HuH-7 (cell line): ENCODE measurements at regions not wholly inside any gene's neighbourhood (a gene's known extent, or its start where the extent isn't known, plus 50 kb on each side); places are given as distances from the start of the nearest gene placed in this dataset.

ENCODE experiments used
- DNase-seq: peaks from one replicate; pipeline ENCODE4 v3.0.0; 2011; ENCODE audit warnings: low spot score

DNA sequence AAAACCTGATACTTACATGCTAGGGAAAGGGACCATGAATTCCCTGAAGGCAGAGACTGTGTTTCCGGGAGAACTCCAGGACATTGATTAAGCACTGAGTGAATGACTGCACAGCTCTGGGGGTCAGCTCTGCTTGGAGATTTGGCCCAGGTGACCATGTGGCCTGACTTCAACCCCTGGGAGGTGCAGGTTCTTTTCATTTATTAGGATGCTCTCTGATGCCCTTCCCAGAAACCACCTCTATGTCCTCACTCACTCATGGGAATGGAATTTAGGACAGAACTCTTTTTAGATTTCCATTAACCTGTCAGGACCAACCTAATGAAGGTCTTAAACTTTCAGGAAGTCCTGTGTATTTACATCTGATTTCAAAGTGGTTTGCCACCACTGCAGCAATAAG lies 393.3 kb upstream of the ARGLU1 start:
- DNase-seq = no peak

DNA sequence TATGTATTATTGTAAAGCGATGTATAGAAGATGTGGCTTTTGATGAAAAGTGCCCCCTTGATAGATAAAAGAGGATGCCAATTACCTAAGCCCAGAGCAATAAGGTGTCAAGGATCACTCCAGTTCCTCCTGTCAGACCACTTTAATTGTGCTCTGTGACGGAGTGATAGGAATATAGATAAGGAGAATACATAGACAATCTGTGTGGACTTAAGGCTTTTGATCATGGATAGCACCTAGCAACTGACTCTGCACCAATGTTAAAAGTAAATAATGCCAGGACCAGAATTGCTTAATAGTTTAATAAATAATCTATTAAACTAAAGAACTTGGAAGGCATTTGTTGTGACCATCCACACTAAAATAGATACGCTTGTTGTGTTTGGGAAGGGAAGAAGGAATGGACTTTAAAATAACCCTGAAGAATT lies 390.7 kb upstream of the ARGLU1 start:
- no peak for DNase-seq

GRCh38 chr13:106942563-106942962 lies 374.6 kb upstream of the ARGLU1 start:
- DNase-seq = no peak

- DNase-seq = no peak
Measured at GRCh38 chr13:106941779-106942178, 373.8 kb upstream of the ARGLU1 start.

GRCh38 chr13:106927421-106927820 lies 359.5 kb upstream of the ARGLU1 start:
- DNase-seq = no peak

GRCh38 chr13:106922384-106922783 lies 354.4 kb upstream of the ARGLU1 start:
- DNase-seq = no peak

GRCh38 chr13:106919638-106920037 lies 351.7 kb upstream of the ARGLU1 start:
- DNase-seq = no peak

DNA sequence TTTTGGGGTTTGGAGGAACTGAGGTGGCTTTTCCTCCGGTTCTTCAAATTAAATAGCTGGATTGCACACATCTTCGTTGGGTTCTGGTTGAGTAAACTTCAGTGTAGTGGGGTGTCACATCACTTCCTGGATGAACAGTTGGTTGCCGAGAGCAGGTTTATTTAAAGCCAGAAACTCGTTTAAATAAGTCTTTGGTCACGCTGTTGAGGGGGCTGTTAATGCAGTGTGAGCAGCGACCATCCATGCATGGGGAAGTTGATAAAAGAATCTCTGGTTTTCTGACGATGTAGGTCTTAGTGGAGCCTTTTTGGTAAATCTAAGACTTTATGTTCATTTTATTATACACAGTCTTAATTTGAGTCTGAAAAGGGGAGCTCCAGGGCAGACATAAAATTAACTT lies 351.2 kb upstream of the ARGLU1 start:
- no peak for DNase-seq

- DNase-seq = no peak
Measured at GRCh38 chr13:106918557-106918860, 350.6 kb upstream of the ARGLU1 start.

- DNase-seq = peak; percentile 79
Measured at GRCh38 chr13:106917673-106918556, 350.0 kb upstream of the ARGLU1 start.

GRCh38 chr13:106917024-106917571 lies 349.2 kb upstream of the ARGLU1 start:
- DNase-seq = no peak

DNA sequence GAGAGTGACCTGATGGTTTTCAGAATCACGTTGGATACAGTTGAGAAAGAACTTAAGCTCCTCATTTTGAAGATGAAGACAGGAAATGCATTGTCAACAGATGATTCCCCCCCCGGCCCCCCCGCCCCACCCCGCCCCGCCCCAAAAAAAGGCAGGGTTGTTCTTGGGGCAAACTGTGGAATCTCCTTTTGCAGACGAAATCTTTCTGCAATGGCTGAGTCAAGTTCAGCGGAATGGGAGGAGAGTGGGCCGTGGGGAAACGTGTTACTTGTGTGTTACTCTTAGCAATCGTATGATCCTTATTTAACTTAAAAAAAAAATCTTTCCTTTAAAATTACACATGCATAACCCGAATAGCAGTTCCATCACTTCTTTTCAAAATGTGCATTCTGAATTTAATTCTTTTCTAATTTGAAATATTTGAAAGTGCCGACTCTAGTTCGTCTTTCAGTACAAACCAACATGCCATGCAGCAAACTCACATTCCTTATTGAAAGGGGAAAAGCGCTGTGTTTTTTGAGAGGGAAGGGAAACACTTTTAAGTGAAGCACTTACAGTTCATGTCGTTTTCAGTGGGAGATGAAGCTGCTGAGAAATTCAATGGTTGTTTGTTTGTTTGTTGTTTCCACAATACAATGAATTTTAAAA lies 348.5 kb upstream of the ARGLU1 start:
- DNase-seq = no peak

DNA sequence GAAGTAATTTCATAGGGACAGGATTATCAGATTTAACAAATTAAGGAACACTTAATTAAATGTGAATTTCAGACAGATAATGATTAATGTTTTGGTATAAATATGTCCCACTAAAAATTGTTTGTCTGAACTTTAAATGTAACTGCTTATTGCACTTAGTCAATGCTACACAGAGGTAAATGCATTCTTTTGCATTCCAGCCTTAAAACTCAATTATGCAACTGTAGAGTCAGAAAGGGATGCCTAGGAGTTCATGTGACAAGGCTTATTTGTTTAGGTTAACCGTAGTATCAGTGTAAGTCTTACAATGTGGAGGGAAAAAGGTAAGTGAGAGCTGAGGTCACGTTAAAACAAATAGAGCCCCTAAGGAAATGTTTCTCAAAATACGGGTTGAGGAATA lies 347.2 kb upstream of the ARGLU1 start:
- DNase-seq = no peak

- DNase-seq = no peak
Measured at GRCh38 chr13:106911627-106912026, 343.7 kb upstream of the ARGLU1 start.

DNA sequence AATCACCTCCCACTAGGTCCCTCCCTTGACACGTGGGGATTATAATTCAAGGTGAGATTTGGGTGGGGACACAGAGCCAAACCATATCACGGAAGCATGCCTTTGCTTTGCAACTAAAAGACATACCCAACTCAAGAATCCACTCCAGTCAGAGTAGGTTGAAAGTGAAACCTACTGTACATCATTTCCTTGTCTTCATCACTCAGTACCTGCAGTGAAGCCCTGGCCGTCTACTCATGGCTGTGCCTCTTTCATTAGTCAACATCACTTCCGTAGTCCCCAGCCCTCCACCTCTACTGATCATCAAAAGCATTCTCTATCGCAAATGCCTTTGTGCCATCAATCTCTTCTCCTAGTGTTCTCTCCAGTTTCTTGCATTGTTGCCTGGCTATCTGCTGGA lies 343.1 kb upstream of the ARGLU1 start:
- DNase-seq = no peak

GRCh38 chr13:106906426-106906996 lies 338.6 kb upstream of the ARGLU1 start:
- no peak for DNase-seq

DNA sequence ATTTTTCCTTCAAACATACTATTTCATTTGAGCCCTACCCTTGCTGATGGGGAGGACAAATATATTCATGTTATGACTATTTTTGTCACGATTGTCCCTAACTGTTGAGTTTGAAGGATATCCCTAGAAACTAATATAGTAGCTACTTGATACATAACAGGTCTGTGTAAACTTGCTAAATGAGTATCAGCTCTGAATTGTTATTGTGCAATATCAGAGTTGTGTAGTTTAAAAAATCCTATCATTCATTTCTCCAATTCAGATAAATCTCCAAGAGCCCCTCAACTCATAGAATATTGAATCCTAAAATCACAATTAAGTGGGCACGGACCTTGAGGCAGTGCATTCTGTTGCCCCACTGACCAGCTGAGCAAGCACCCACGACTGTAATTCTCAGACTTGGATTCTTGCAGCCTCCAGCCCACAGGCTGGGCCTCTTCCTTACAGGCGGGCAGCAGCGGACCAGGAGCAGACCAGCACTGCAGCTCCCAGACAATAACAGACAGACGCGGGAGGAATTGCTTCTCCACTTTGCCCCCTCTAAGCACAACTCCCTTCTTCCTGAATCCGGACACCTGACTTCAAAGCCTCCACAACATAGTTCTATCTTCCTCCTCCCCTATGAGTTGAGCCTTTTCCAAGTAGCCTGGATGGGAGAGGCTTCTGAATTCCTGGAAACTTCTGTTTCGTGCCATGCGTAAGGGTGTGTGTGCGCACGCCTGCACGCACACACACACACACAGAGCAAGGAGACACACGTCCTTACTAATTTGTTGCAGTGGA lies 337.6 kb upstream of the ARGLU1 start:
- no peak for DNase-seq

DNA sequence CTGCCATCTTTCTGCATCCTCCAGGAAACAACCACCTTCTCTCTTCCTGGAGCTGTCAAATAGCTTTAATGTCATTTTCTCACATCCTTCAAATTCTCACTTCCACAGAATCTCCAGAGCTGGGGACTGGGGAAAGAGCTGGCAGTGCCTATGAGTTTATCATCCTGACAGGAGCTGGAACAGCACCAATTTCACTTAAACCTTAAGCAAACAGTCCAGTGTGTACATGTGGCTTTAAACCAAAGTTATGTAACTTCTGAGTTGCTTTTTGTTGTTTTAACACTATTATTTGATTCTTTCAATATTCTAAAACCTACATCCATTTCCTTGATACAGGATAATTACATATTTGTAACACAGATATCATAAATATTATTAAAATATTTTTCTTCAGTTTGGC lies 331.5 kb upstream of the ARGLU1 start:
- DNase-seq = no peak

DNA sequence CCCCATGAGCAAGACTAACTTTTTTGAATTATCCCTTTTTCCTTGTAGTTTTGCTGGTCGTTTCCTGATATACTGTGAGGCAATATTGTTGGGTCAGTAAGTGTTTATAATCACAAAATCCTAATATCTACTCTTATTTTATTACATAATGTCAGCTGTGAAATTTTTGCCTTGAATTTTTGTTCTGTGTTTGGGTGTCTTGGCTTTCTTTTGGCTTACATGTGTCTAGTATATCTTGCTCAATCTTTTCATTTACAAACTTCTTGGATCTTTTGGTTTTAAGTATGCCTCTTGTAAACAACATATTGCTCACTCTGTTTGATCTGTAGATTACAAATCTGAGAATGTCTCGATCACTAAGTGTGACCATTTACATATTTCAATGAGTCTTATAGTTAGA lies 330.3 kb upstream of the ARGLU1 start:
- no peak for DNase-seq

- DNase-seq = no peak
Measured at GRCh38 chr13:106888148-106888547, 320.2 kb upstream of the ARGLU1 start.

- DNase-seq = no peak
Measured at GRCh38 chr13:106887686-106888085, 319.7 kb upstream of the ARGLU1 start.

DNA sequence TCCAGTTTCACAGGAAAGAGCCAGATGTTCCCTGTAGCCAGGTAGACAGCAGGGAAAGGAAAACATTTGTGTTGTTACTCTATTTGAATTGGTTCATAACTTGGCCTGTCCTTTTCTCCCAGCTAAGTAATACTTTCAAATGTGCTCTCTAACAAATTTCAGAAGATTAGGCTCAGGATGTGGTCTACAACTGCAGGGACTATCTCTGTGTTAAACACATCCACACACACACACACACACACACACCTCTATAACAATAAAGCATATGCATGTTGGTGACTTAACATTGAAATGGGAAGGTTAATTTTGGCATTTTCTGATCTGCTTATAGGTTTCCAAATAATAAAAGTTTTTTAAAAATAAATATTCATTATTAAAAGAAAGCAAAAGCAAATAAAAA lies 316.0 kb upstream of the ARGLU1 start:
- no peak for DNase-seq
